ENCODE measurements at regions not wholly inside any gene's neighbourhood (a gene's known extent, or its start where the extent isn't known, plus 50 kb on each side); places are given as distances from the start of the nearest gene placed in this dataset.

GRCh38 chr10:78301481-78301880 is 267.8 kb downstream of the RPS24 start:
- TF ChIP-seq FOXM1 (IDR thresholded peaks at IDR 0.05; ENCODE audit: borderline replicate concordance) (no peak), PKNOX1 (IDR thresholded peaks at IDR 0.05) (no peak), FOXK2 (IDR thresholded peaks at IDR 0.05) (no peak), SP1 (IDR thresholded peaks at IDR 0.05) (no peak), LEF1 (IDR thresholded peaks at IDR 0.05; ENCODE audit: borderline replicate concordance) (no peak), TARDBP (IDR thresholded peaks at IDR 0.05) (no peak), ARNT (IDR thresholded peaks at IDR 0.05) (no peak), SUZ12 (IDR thresholded peaks at IDR 0.05) (no peak), BHLHE40 (IDR thresholded peaks at IDR 0.05; ENCODE audit: borderline replicate concordance) (no peak), L3MBTL2 (conservative IDR thresholded peaks at IDR 0.05) (no peak)

Measured in HEK293T (cell line).